IMR-90 (cell line): ENCODE measurements at regions not wholly inside any gene's neighbourhood (a gene's known extent, or its start where the extent isn't known, plus 50 kb on each side); places are given as distances from the start of the nearest gene placed in this dataset.

Source experiments
- ATAC-seq: fragments of 200-7000 bp; cut with Tn5 transposase; 2 replicates; pipeline ENCODE4 v1.9.1; 2020; ENCODE audit warnings: low read depth, mild to moderate bottlenecking, moderate library complexity
- BruUV-seq: library from RNA; stranded (reverse); fragments of 400-500 nt; replicated peaks from 2 replicates; lab custom pipeline; 2021; lab: Mats Ljungman, UMichigan
- CTCF ChIA-PET: fragments of 300-600 bp; formaldehyde crosslinking; extraction: SDS; loops from one replicate; lab custom pipeline; 2021; ENCODE audit warnings: antibody characterized with exemption; lab: Yijun Ruan, JAX
- POLR2A ChIA-PET: fragments of 300-600 bp; sonication (Branson Sonifier 250); formaldehyde crosslinking; loops from one replicate; lab custom pipeline; 2022; ENCODE audit warnings: antibody characterized with exemption; ENCODE audit not compliant: unreplicated experiment; lab: Charles Lee
- DNase-seq: peaks from one replicate; pipeline ENCODE4 v3.0.0; 2013
- H2AFZ ChIP-seq: replicated peaks from 2 replicates; pipeline ENCODE3; 2013; ENCODE audit warnings: low read length, mild to moderate bottlenecking; ENCODE audit not compliant: poor library complexity
- H2AK5ac ChIP-seq: 2 replicates; pipeline ENCODE4 v1.6.1; 2013; ENCODE audit warnings: low read depth, low read length, inconsistent platforms
- H2AK9ac ChIP-seq: replicated peaks from 2 replicates; pipeline ENCODE3; 2013; ENCODE audit warnings: mild to moderate bottlenecking, low read depth, low read length, moderate library complexity; ENCODE audit not compliant: poor library complexity
- H2BK120ac ChIP-seq: 2 replicates; pipeline ENCODE4 v1.6.1; 2013; ENCODE audit warnings: low read depth, low read length, inconsistent platforms
- H2BK15ac ChIP-seq: 3 replicates; pipeline ENCODE4 v1.6.1; 2013; ENCODE audit warnings: low read depth, low read length, inconsistent platforms
- H2BK20ac ChIP-seq: 2 replicates; pipeline ENCODE4 v1.6.1; 2013; ENCODE audit warnings: low read depth, mild to moderate bottlenecking, inconsistent platforms, low read length, moderate library complexity
- H2BK5ac ChIP-seq: 2 replicates; pipeline ENCODE4 v1.6.1; 2013; ENCODE audit warnings: mild to moderate bottlenecking, low read depth, low read length, inconsistent platforms; ENCODE audit not compliant: poor library complexity, severe bottlenecking
- H3K14ac ChIP-seq: replicated peaks from 2 replicates; pipeline ENCODE4 v1.6.1; 2013; ENCODE audit warnings: low read depth, low read length, inconsistent platforms
- H3K18ac ChIP-seq: 2 replicates; pipeline ENCODE4 v1.6.1; 2013; ENCODE audit warnings: low read depth, low read length, control low read depth
- H3K23ac ChIP-seq: 2 replicates; pipeline ENCODE4 v1.6.1; 2013; ENCODE audit warnings: low read depth, low read length, inconsistent platforms
- H3K27ac ChIP-seq: 2 replicates; pipeline ENCODE4 v1.5.1; 2013; ENCODE audit warnings: mild to moderate bottlenecking, control low read depth, low read length; ENCODE audit not compliant: insufficient read depth
- H3K27me3 ChIP-seq: 2 replicates; pipeline ENCODE4 v1.6.1; 2013; ENCODE audit warnings: low read length; ENCODE audit not compliant: control insufficient read depth, insufficient read depth
- H3K36me3 ChIP-seq: 2 replicates; pipeline ENCODE4 v1.6.1; 2013; ENCODE audit warnings: low read length, mixed read lengths; ENCODE audit not compliant: control insufficient read depth, insufficient read depth
- H3K4ac ChIP-seq: 2 replicates; pipeline ENCODE4 v1.6.1; 2013; ENCODE audit warnings: low read depth, low read length, inconsistent platforms
- H3K4me1 ChIP-seq: 2 replicates; pipeline ENCODE4 v1.6.1; 2013; ENCODE audit warnings: low read length, mixed read lengths; ENCODE audit not compliant: control insufficient read depth, insufficient read depth
- H3K4me2 ChIP-seq: 2 replicates; pipeline ENCODE4 v1.6.1; 2013; ENCODE audit warnings: low read depth, mild to moderate bottlenecking, control low read depth, low read length, moderate library complexity
- H3K4me3 ChIP-seq: 2 replicates; pipeline ENCODE4 v1.5.1; 2013; ENCODE audit warnings: low read depth, mild to moderate bottlenecking, control low read depth, low read length, moderate library complexity; ENCODE audit not compliant: insufficient read depth
- H3K56ac ChIP-seq: 2 replicates; pipeline ENCODE4 v1.6.1; 2013; ENCODE audit warnings: low read length, inconsistent platforms; ENCODE audit not compliant: insufficient read depth; ENCODE audit errors: extremely low read depth
- H3K79me1 ChIP-seq, 2 experiments: 2 replicates each; pipeline ENCODE4 v1.6.1; 2013; ENCODE audit warnings: low read length in 2 of 2, inconsistent platforms in 1 of 2, low read depth in 1 of 2
- H3K9ac ChIP-seq: 2 replicates; pipeline ENCODE4 v1.6.1; 2013; ENCODE audit warnings: low read depth, low read length, control low read depth
- H3K9me1 ChIP-seq: 2 replicates; pipeline ENCODE4 v1.6.1; 2013; ENCODE audit warnings: low read length, inconsistent platforms; ENCODE audit not compliant: insufficient read depth
- H3K9me3 ChIP-seq: 2 replicates; pipeline ENCODE4 v1.6.1; 2013; ENCODE audit warnings: low read length; ENCODE audit not compliant: control insufficient read depth, insufficient read depth
- H4K20me1 ChIP-seq: 2 replicates; pipeline ENCODE4 v1.6.1; 2013; ENCODE audit warnings: low read length, inconsistent platforms; ENCODE audit not compliant: insufficient read depth
- H4K5ac ChIP-seq: 2 replicates; pipeline ENCODE4 v1.6.1; 2013; ENCODE audit warnings: mild to moderate bottlenecking, low read depth, low read length, control low read depth
- H4K8ac ChIP-seq, 2 experiments: 2 replicates each; pipeline ENCODE4 v1.6.1; 2013; ENCODE audit warnings: low read depth in 2 of 2, low read length in 2 of 2, control low read depth in 1 of 2, inconsistent platforms in 1 of 2
- H4K91ac ChIP-seq: 2 replicates; pipeline ENCODE4 v1.6.1; 2013; ENCODE audit warnings: low read depth, low read length, inconsistent platforms; ENCODE audit not compliant: insufficient read depth
- BHLHE40 ChIP-seq: fragments of 150-350 bp; IDR thresholded peaks from 2 replicates; pipeline ENCODE4 v1.6.1; 2016; ENCODE audit warnings: mild to moderate bottlenecking, low read depth, low read length
- CEBPB ChIP-seq: IDR thresholded peaks from 2 replicates; pipeline ENCODE4 v1.6.1; 2012; ENCODE audit warnings: low read depth, low read length, improper control_type of control experiment
- CHD1 ChIP-seq: IDR thresholded peaks from 2 replicates; pipeline ENCODE4 v1.6.1; 2012; ENCODE audit warnings: low read depth, low read length, improper control_type of control experiment
- CTCF ChIP-seq: conservative IDR thresholded peaks from 2 replicates; pipeline ENCODE4 v1.5.1; 2012; ENCODE audit warnings: mild to moderate bottlenecking, low read depth, low read length, improper control_type of control experiment
- FOS ChIP-seq: fragments of 150-350 bp; IDR thresholded peaks from 2 replicates; pipeline ENCODE4 v1.6.1; 2016; ENCODE audit warnings: low read depth, low read length
- MAFK ChIP-seq: IDR thresholded peaks from 2 replicates; pipeline ENCODE4 v1.6.1; 2012; ENCODE audit warnings: low read depth, low read length, improper control_type of control experiment
- MAZ ChIP-seq: IDR thresholded peaks from 2 replicates; pipeline ENCODE4 v1.6.1; 2012; ENCODE audit warnings: low read depth, mild to moderate bottlenecking, low read length, improper control_type of control experiment, moderate library complexity, borderline replicate concordance
- MXI1 ChIP-seq: IDR thresholded peaks from 2 replicates; pipeline ENCODE4 v1.6.1; 2012; ENCODE audit warnings: low read depth, mild to moderate bottlenecking, low read length, moderate library complexity, borderline replicate concordance
- NFE2L2 ChIP-seq: fragments of 150-350 bp; IDR thresholded peaks from 2 replicates; pipeline ENCODE4 v1.6.1; 2016; ENCODE audit warnings: low read depth, mild to moderate bottlenecking, low read length
- POLR2A ChIP-seq: IDR thresholded peaks from 2 replicates; pipeline ENCODE4 v1.6.1; 2012; ENCODE audit warnings: mild to moderate bottlenecking, low read depth, low read length
- RAD21 ChIP-seq: IDR thresholded peaks from 2 replicates; pipeline ENCODE4 v1.6.1; 2012; ENCODE audit warnings: low read length, improper control_type of control experiment
- RCOR1 ChIP-seq: IDR thresholded peaks from 2 replicates; pipeline ENCODE4 v1.6.1; 2012; ENCODE audit warnings: mild to moderate bottlenecking, low read length, improper control_type of control experiment; ENCODE audit not compliant: insufficient replicate concordance
- RFX5 ChIP-seq: IDR thresholded peaks from 2 replicates; pipeline ENCODE4 v1.8.0; 2012; ENCODE audit warnings: low read depth, mild to moderate bottlenecking, low read length, moderate library complexity
- SMC3 ChIP-seq: fragments of 150-350 bp; IDR thresholded peaks from 2 replicates; pipeline ENCODE4 v1.6.1; 2016; ENCODE audit warnings: low read depth, mild to moderate bottlenecking, antibody characterized with exemption, low read length, moderate library complexity
- dilution Hi-C: fragments of 300-500 bp; cut with HindIII; formaldehyde crosslinking; loops from one replicate; pipeline ENCODE4 v1.14.3; 2018; ENCODE audit warnings: low sequenced_read_pairs; ENCODE audit not compliant: unreplicated experiment
- in situ Hi-C: fragments of 300-500 bp; cut with MboI; formaldehyde crosslinking; loops from 3 replicates; pipeline ENCODE4 v1.14.3; 2019; ENCODE audit warnings: low sequenced_read_pairs, inconsistent platforms, mixed read lengths
- intact Hi-C: fragments of 100-400 bp; cut with micrococcal nuclease; formaldehyde crosslinking; loops from 2 replicates; pipeline ENCODE4 v1.10.0; 2022
- TF ChIP-seq, protein P1 (sequence below): fragments of 150-350 bp; IDR thresholded peaks from 2 replicates; pipeline ENCODE4 v1.6.1; 2017; ENCODE audit warnings: mild to moderate bottlenecking, antibody characterized with exemption, low read length, low read depth
- TF ChIP-seq, protein P2 (sequence below): fragments of 150-350 bp; IDR thresholded peaks from 2 replicates; pipeline ENCODE4 v1.6.1; 2016; ENCODE audit warnings: low read depth, mild to moderate bottlenecking, low read length, moderate library complexity, borderline replicate concordance

GRCh38 chr2:194619366-194619765 is 1037.7 kb upstream of the SLC39A10 start:
- intact Hi-C loops: no loop called here
- Histone ChIP-seq H3K4me2 (no peak overlapping the region), H3K18ac (no peak overlapping the region), H3K14ac (no peak overlapping the region), H3K36me3 (no peaks in the 10 kb centered on the region), H4K20me1 (no peaks in the 10 kb centered on the region), H3K4me1 (no peaks in the 10 kb centered on the region), H4K91ac (no peak overlapping the region), H2AFZ (no peak overlapping the region), H3K4me3 (no peak overlapping the region), H2AK5ac (no peak overlapping the region), H3K9me3 (peaks cover 2% of the 10 kb centered on the region), H2AK9ac (no peak overlapping the region), H4K8ac (no peak overlapping the region), H2BK20ac (no peak overlapping the region), H3K4ac (no peak overlapping the region), H3K56ac (no peak overlapping the region), H2BK15ac (no peak overlapping the region), H2BK5ac (no peak overlapping the region), H3K27ac (no peak overlapping the region), H3K9me1 (no peaks in the 10 kb centered on the region), H2BK120ac (no peak overlapping the region), H4K5ac (no peak overlapping the region), H3K9ac (no peak overlapping the region), H3K27me3 (no peaks in the 10 kb centered on the region), H3K23ac (no peak overlapping the region), H3K79me1 (no peaks in the 10 kb centered on the region)
- dilution Hi-C loops: no loop called here
- ChIA-PET POLR2A (no interaction called here), CTCF (no interaction called here)
- ATAC-seq (no peak), DNase-seq (no peak)
- TF ChIP-seq, protein P1, sequence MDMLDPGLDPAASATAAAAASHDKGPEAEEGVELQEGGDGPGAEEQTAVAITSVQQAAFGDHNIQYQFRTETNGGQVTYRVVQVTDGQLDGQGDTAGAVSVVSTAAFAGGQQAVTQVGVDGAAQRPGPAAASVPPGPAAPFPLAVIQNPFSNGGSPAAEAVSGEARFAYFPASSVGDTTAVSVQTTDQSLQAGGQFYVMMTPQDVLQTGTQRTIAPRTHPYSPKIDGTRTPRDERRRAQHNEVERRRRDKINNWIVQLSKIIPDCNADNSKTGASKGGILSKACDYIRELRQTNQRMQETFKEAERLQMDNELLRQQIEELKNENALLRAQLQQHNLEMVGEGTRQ: no peak
- no peak for TF ChIP-seq MAZ
- no peak for TF ChIP-seq BHLHE40
- TF ChIP-seq MAFK: no peak
- no peak for TF ChIP-seq POLR2A
- no peak for TF ChIP-seq FOS
- TF ChIP-seq CEBPB: no peak
- no peak for TF ChIP-seq NFE2L2
- TF ChIP-seq RFX5: no peak
- TF ChIP-seq RCOR1: no peak
- no peak for TF ChIP-seq MXI1
- no peak for TF ChIP-seq SMC3
- TF ChIP-seq, protein P2, sequence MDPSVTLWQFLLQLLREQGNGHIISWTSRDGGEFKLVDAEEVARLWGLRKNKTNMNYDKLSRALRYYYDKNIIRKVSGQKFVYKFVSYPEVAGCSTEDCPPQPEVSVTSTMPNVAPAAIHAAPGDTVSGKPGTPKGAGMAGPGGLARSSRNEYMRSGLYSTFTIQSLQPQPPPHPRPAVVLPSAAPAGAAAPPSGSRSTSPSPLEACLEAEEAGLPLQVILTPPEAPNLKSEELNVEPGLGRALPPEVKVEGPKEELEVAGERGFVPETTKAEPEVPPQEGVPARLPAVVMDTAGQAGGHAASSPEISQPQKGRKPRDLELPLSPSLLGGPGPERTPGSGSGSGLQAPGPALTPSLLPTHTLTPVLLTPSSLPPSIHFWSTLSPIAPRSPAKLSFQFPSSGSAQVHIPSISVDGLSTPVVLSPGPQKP: no peak
- no peak for TF ChIP-seq RAD21
- TF ChIP-seq CHD1: no peak
- TF ChIP-seq CTCF: no peak
- BruUV-seq: no TSS peak
- in situ Hi-C loops: no loop called here
